HG02798 (cell line): ENCODE measurements at regions not wholly inside any gene's neighbourhood (a gene's known extent, or its start where the extent isn't known, plus 50 kb on each side); places are given as distances from the start of the nearest gene placed in this dataset.

ENCODE experiments used
- ATAC-seq: cut with Tn5 transposase; IDR thresholded peaks from one replicate; pipeline ENCODE4 v1.9.1; 2021; ENCODE audit warnings: mild to moderate bottlenecking; ENCODE audit not compliant: unreplicated experiment, poor library complexity

GRCh38 chr13:73133531-73133930, 74.7 kb downstream of the KLF5 start:
- ATAC-seq = no peak

GRCh38 chr13:73131247-73131646, 72.4 kb downstream of the KLF5 start:
- no peak for ATAC-seq

- no peak for ATAC-seq
These were observed 70.2 kb downstream of the KLF5 start for GRCh38 chr13:73129023-73129422.
